ENCODE measurements at regions not wholly inside any gene's neighbourhood (a gene's known extent, or its start where the extent isn't known, plus 50 kb on each side); places are given as distances from the start of the nearest gene placed in this dataset.

DNA sequence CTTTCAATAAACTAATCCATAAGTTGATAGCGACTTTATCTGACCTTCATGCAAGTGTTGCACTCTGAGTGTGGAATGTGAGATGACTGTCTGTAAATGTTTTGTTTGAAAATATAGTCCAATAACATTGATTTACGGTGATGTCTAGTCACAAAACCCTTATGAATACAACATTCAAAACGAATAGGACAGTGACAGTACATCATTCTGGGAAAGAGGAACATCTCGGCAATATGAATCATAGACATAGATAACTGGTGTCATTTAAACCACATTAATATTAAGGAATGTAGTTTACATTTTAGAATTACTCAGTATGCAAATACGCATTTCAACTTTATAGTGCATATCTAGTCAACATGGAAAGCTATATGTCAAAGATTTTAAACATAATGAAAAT lies 1311.6 kb upstream of the ADGRL4 start:
- Mint-ChIP-seq H3K4me1 (no peaks in the 10 kb centered on the region), H3K36me3 (no peaks in the 10 kb centered on the region), H3K9me3 (peaks cover 0 to 6% (median 0%) of the 10 kb centered on the region in 7 donors), H3K4me3 (no peak overlapping the region), H3K27me3 (ENCODE audit: low read depth in 3 of 3) (no peaks in the 10 kb centered on the region), H3K27ac (no peak overlapping the region)
- H3K4me3 ChIP-seq (replicated peaks in 1 of 3; ENCODE audit: low read depth in 2 of 3, low read length in 3 of 3), result no peak overlapping the region
- intact Hi-C loops (cut with micrococcal nuclease), result no loop called here
- WGBS (ENCODE audit: insufficient coverage), result no CpG with 5 or more reads among the region's 5 CpGs
- H3K4me1 ChIP-seq (ENCODE audit: control insufficient read depth in 1 of 2, insufficient read depth in 2 of 2, low read length in 2 of 2), result no peaks in the 10 kb centered on the region
- H4K20me1 ChIP-seq (ENCODE audit: insufficient read depth, low read length), result no peaks in the 10 kb centered on the region
- no peaks in the 10 kb centered on the region for H3K36me3 ChIP-seq (replicated peaks in 1 of 2; ENCODE audit: control insufficient read depth in 1 of 2, insufficient read depth in 2 of 2, low read length in 2 of 2)
- H3K79me2 ChIP-seq (ENCODE audit: insufficient read depth, low read length), result no peaks in the 10 kb centered on the region
- H3K9ac ChIP-seq (ENCODE audit: insufficient read depth, low read length, poor library complexity, severe bottlenecking), result no peak overlapping the region
- H3K27ac ChIP-seq (ENCODE audit: low read depth in 1 of 2, low read length in 2 of 2), result no peak overlapping the region
- no peak overlapping the region for H3K4me2 ChIP-seq (replicated peaks; ENCODE audit: extremely low read depth, low read length, poor library complexity, severe bottlenecking)
- peaks cover 0 to 6% of the 10 kb centered on the region in 2 donors for H3K9me3 ChIP-seq (replicated peaks in 1 of 2; ENCODE audit: control insufficient read depth in 1 of 2, insufficient read depth in 1 of 2, low read length in 2 of 2)
- DNase-seq, result no peak
- no peak overlapping the region for H2AFZ ChIP-seq (ENCODE audit: insufficient read depth, low read depth, low read length, poor library complexity, severe bottlenecking)
- no peaks in the 10 kb centered on the region for H3K27me3 ChIP-seq (ENCODE audit: control insufficient read depth in 2 of 2, insufficient read depth in 2 of 2, low read length in 2 of 2)
- TF ChIP-seq, protein P1, sequence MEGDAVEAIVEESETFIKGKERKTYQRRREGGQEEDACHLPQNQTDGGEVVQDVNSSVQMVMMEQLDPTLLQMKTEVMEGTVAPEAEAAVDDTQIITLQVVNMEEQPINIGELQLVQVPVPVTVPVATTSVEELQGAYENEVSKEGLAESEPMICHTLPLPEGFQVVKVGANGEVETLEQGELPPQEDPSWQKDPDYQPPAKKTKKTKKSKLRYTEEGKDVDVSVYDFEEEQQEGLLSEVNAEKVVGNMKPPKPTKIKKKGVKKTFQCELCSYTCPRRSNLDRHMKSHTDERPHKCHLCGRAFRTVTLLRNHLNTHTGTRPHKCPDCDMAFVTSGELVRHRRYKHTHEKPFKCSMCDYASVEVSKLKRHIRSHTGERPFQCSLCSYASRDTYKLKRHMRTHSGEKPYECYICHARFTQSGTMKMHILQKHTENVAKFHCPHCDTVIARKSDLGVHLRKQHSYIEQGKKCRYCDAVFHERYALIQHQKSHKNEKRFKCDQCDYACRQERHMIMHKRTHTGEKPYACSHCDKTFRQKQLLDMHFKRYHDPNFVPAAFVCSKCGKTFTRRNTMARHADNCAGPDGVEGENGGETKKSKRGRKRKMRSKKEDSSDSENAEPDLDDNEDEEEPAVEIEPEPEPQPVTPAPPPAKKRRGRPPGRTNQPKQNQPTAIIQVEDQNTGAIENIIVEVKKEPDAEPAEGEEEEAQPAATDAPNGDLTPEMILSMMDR (IDR thresholded peaks at IDR 0.05), result no peak

DNA sequence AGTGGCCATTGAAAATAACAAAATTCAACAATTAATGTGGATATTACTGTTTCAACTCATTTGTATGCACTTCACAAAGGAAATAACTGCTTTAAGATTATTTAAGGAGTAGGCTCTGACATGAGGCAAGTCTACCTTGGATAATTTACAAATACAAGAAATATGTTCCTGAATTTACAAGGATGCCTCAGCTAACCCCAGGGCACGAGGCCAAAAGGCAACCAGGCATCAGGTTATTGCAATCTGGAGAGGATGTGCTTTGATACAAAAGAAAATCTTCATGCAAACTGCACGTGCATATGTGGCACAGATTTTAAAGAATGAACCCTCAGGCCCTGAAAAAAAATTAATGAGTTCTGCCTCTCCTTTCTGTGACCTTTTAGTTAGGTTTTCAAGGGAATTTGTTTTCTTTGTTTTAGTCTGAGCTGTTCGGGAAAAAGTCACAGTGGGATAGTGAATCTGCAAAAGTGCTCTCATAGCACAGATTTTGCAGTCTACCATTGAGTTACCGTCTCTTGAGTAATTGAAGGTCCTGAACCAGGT lies 1304.2 kb upstream of the ADGRL4 start:
- intact Hi-C loops (cut with micrococcal nuclease), result no loop called here
- Mint-ChIP-seq H3K4me3 (no peak overlapping the region), H3K4me1 (no peaks in the 10 kb centered on the region), H3K9me3 (peaks cover 0 to 4% (median 0%) of the 10 kb centered on the region in 7 donors), H3K36me3 (no peaks in the 10 kb centered on the region), H3K27me3 (ENCODE audit: low read depth in 3 of 3) (no peaks in the 10 kb centered on the region), H3K27ac (no peak overlapping the region)
- Histone ChIP-seq H2AFZ (ENCODE audit: insufficient read depth, low read depth, low read length, poor library complexity, severe bottlenecking) (no peak overlapping the region), H4K20me1 (ENCODE audit: insufficient read depth, low read length) (no peaks in the 10 kb centered on the region), H3K4me2 (replicated peaks; ENCODE audit: extremely low read depth, low read length, poor library complexity, severe bottlenecking) (no peak overlapping the region), H3K27ac (ENCODE audit: low read depth in 1 of 2, low read length in 2 of 2) (no peak overlapping the region), H3K4me1 (ENCODE audit: control insufficient read depth in 1 of 2, insufficient read depth in 2 of 2, low read length in 2 of 2) (no peaks in the 10 kb centered on the region), H3K9ac (ENCODE audit: insufficient read depth, low read length, poor library complexity, severe bottlenecking) (no peak overlapping the region), H3K36me3 (replicated peaks in 1 of 2; ENCODE audit: control insufficient read depth in 1 of 2, insufficient read depth in 2 of 2, low read length in 2 of 2) (no peaks in the 10 kb centered on the region), H3K27me3 (ENCODE audit: control insufficient read depth in 2 of 2, insufficient read depth in 2 of 2, low read length in 2 of 2) (no peaks in the 10 kb centered on the region), H3K9me3 (replicated peaks in 1 of 2; ENCODE audit: control insufficient read depth in 1 of 2, insufficient read depth in 1 of 2, low read length in 2 of 2) (peaks cover 0 to 7% of the 10 kb centered on the region in 2 donors), H3K79me2 (ENCODE audit: insufficient read depth, low read length) (no peaks in the 10 kb centered on the region), H3K4me3 (replicated peaks in 1 of 3; ENCODE audit: low read depth in 2 of 3, low read length in 3 of 3) (no peak overlapping the region)
- TF ChIP-seq, protein P1 (IDR thresholded peaks at IDR 0.05), result no peak
- WGBS (ENCODE audit: insufficient coverage), result 79% methylated on average over 2 of the region's 4 CpGs
- DNase-seq, result no peak
